Panc1 (cell line): ENCODE measurements at regions not wholly inside any gene's neighbourhood (a gene's known extent, or its start where the extent isn't known, plus 50 kb on each side); places are given as distances from the start of the nearest gene placed in this dataset.

Experiments
- ATAC-seq: fragments of 200-7000 bp; cut with Tn5 transposase; 2 replicates; pipeline ENCODE4 v1.9.1; 2020; ENCODE audit warnings: mild to moderate bottlenecking, moderate library complexity
- BruUV-seq: library from RNA; stranded (reverse); fragments of 400-500 nt; replicated peaks from 2 replicates; lab custom pipeline; 2021; lab: Mats Ljungman, UMichigan
- CTCF ChIA-PET: fragments of 300-600 bp; sonication (Branson Sonifier 250); formaldehyde crosslinking; loops from one replicate; lab custom pipeline; 2022; ENCODE audit warnings: antibody characterized with exemption; lab: Charles Lee
- POLR2A ChIA-PET: fragments of 300-600 bp; sonication (Branson Sonifier 250); formaldehyde crosslinking; loops from one replicate; lab custom pipeline; 2022; ENCODE audit warnings: antibody characterized with exemption; lab: Charles Lee
- DNase-seq: peaks from one replicate; pipeline ENCODE4 v3.0.0-alpha.2; 2010; ENCODE audit warnings: low read depth, low spot score
- H3K27ac ChIP-seq: 2 replicates; pipeline ENCODE4 v1.5.1; 2011; ENCODE audit warnings: mild to moderate bottlenecking, low read length, inconsistent platforms
- H3K27me3 ChIP-seq: fragments of 200-500 bp; sonication (Bioruptor generic); 2 replicates; pipeline ENCODE4 v1.6.0; 2014; ENCODE audit warnings: low read length, inconsistent platforms; ENCODE audit not compliant: control insufficient read depth, insufficient read depth
- H3K36me3 ChIP-seq: fragments of 200-500 bp; sonication (Bioruptor generic); 2 replicates; pipeline ENCODE4 v1.5.1; 2014; ENCODE audit warnings: inconsistent platforms, mild to moderate bottlenecking, low read length, moderate library complexity; ENCODE audit not compliant: control insufficient read depth, insufficient read depth
- H3K4me1 ChIP-seq: 2 replicates; pipeline ENCODE4 v1.5.1; 2011; ENCODE audit warnings: inconsistent platforms, mild to moderate bottlenecking, low read length, moderate library complexity; ENCODE audit not compliant: control insufficient read depth, insufficient read depth
- H3K4me3 ChIP-seq, 2 experiments: 2 replicates each; pipeline ENCODE4 v1.5.1; 2011 to 2012; ENCODE audit warnings: low read depth in 2 of 2, low read length in 2 of 2, mild to moderate bottlenecking in 2 of 2, inconsistent platforms in 1 of 2, moderate library complexity in 1 of 2
- H3K9me3 ChIP-seq: fragments of 200-500 bp; sonication (Bioruptor generic); 2 replicates; pipeline ENCODE4 v1.5.1; 2014; ENCODE audit warnings: low read depth, mild to moderate bottlenecking, inconsistent platforms, low read length, moderate library complexity; ENCODE audit not compliant: control insufficient read depth, insufficient read depth
- POLR2AphosphoS5 ChIP-seq: IDR thresholded peaks from 2 replicates; pipeline ENCODE4 v1.6.1; 2012; ENCODE audit warnings: mild to moderate bottlenecking, low read depth, low read length, moderate library complexity
- SIN3A ChIP-seq: IDR thresholded peaks from 2 replicates; pipeline ENCODE4 v1.6.1; 2012; ENCODE audit warnings: low read depth, mild to moderate bottlenecking, low read length, moderate library complexity, borderline replicate concordance; ENCODE audit not compliant: insufficient read depth
- TCF7L2 ChIP-seq: IDR thresholded peaks from 2 replicates; pipeline ENCODE4 v1.6.1; 2011; ENCODE audit warnings: mild to moderate bottlenecking, low read depth, low read length, inconsistent platforms
- in situ Hi-C: cut with HindIII; loops from 2 replicates; pipeline ENCODE4 v1.10.0; 2016; ENCODE audit warnings: low sequenced_read_pairs, low pct_unique_long_range_greater_than_20kb
- intact Hi-C: fragments of 100-400 bp; cut with micrococcal nuclease; formaldehyde crosslinking; loops from one replicate; pipeline ENCODE4 v1.10.0; 2022; ENCODE audit not compliant: unreplicated experiment
- TF ChIP-seq, protein P1 (sequence below): fragments of 450-650 bp; IDR thresholded peaks from 2 replicates; pipeline ENCODE4 v1.5.1; 2017; ENCODE audit warnings: mild to moderate bottlenecking
- TF ChIP-seq, protein P2 (sequence below), 2 experiments: IDR thresholded peaks; 2 replicates each; pipeline ENCODE4 v1.6.1; 2011 to 2012; ENCODE audit warnings: low read depth in 2 of 2, control low read depth in 1 of 2, low read length in 1 of 2, mild to moderate bottlenecking in 1 of 2, moderate library complexity in 1 of 2; ENCODE audit not compliant: insufficient read depth in 1 of 2

DNA sequence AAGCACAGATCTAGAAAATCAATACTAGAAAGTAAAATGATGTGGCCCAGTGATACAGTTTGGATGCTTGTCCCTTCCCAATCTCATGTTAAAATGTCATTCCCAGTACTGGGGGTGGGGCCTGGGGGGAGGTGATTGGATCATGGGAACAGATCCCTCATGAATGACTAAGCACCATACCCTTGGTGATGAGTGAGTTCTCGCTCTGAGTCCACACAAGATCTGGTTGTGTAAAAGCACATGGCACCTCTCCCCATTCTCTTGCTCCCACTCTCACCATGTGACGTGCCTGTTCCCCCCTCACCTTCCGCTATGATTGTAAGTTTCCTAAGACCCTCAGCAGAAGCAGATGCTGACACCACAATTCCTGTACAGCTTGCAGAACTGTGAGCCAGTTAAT, 234.2 kb upstream of the CDH6 start:
- H3K27ac ChIP-seq = no peak overlapping the region
- H3K36me3 ChIP-seq = no peaks in the 10 kb centered on the region
- DNase-seq (no peak), ATAC-seq (no peak)
- intact Hi-C loops (no loop called here), in situ Hi-C loops (no loop called here)
- POLR2A ChIA-PET = no interaction called here
- CTCF ChIA-PET = no interaction called here
- no peaks in the 10 kb centered on the region for H3K27me3 ChIP-seq
- TF ChIP-seq, protein P1, sequence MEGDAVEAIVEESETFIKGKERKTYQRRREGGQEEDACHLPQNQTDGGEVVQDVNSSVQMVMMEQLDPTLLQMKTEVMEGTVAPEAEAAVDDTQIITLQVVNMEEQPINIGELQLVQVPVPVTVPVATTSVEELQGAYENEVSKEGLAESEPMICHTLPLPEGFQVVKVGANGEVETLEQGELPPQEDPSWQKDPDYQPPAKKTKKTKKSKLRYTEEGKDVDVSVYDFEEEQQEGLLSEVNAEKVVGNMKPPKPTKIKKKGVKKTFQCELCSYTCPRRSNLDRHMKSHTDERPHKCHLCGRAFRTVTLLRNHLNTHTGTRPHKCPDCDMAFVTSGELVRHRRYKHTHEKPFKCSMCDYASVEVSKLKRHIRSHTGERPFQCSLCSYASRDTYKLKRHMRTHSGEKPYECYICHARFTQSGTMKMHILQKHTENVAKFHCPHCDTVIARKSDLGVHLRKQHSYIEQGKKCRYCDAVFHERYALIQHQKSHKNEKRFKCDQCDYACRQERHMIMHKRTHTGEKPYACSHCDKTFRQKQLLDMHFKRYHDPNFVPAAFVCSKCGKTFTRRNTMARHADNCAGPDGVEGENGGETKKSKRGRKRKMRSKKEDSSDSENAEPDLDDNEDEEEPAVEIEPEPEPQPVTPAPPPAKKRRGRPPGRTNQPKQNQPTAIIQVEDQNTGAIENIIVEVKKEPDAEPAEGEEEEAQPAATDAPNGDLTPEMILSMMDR = no peak
- no peak for TF ChIP-seq TCF7L2
- no peak for TF ChIP-seq POLR2AphosphoS5
- TF ChIP-seq, protein P2, sequence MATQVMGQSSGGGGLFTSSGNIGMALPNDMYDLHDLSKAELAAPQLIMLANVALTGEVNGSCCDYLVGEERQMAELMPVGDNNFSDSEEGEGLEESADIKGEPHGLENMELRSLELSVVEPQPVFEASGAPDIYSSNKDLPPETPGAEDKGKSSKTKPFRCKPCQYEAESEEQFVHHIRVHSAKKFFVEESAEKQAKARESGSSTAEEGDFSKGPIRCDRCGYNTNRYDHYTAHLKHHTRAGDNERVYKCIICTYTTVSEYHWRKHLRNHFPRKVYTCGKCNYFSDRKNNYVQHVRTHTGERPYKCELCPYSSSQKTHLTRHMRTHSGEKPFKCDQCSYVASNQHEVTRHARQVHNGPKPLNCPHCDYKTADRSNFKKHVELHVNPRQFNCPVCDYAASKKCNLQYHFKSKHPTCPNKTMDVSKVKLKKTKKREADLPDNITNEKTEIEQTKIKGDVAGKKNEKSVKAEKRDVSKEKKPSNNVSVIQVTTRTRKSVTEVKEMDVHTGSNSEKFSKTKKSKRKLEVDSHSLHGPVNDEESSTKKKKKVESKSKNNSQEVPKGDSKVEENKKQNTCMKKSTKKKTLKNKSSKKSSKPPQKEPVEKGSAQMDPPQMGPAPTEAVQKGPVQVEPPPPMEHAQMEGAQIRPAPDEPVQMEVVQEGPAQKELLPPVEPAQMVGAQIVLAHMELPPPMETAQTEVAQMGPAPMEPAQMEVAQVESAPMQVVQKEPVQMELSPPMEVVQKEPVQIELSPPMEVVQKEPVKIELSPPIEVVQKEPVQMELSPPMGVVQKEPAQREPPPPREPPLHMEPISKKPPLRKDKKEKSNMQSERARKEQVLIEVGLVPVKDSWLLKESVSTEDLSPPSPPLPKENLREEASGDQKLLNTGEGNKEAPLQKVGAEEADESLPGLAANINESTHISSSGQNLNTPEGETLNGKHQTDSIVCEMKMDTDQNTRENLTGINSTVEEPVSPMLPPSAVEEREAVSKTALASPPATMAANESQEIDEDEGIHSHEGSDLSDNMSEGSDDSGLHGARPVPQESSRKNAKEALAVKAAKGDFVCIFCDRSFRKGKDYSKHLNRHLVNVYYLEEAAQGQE (IDR thresholded peaks at IDR 0.05; ENCODE audit: insufficient read depth in 1 of 2, low read depth in 2 of 2, low read length in 1 of 2) = no peak
- TF ChIP-seq SIN3A = no peak
- H3K9me3 ChIP-seq = no peaks in the 10 kb centered on the region
- no peaks in the 10 kb centered on the region for H3K4me1 ChIP-seq
- no TSS peak for BruUV-seq
- no peak overlapping the region for H3K4me3 ChIP-seq

DNA sequence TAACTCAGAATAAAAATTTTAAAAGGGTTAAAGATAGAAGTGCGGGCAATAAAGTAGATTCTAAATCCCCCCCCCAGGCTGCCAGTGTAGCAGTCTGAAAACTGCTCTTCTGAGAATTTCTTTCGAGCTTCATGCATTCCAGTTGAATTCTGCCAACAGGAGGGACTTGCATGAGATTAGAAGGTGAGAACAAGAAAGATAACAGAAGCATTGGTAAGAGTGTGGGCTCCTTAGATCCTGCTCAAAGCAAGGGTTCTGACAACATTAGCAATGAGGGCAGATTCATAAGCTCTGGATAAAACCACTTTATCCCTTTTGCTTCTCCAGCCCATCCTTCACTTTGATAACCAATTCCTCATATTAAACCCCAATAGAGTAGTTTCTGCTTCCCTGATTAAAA, 235.9 kb upstream of the CDH6 start:
- ChIA-PET CTCF (interaction anchor here (0.6 kb wide), 1 partner anchor 1277 kb away, joined by 6 read pairs; no protein-coding TSS in a partner anchor), POLR2A (no interaction called here)
- Histone ChIP-seq H3K4me3 (no peak overlapping the region), H3K27ac (no peak overlapping the region), H3K36me3 (no peaks in the 10 kb centered on the region), H3K27me3 (no peaks in the 10 kb centered on the region), H3K4me1 (no peaks in the 10 kb centered on the region), H3K9me3 (no peaks in the 10 kb centered on the region)
- TF ChIP-seq POLR2AphosphoS5 (no peak), SIN3A (no peak), TCF7L2 (no peak)
- TF ChIP-seq, protein P1 = no peak
- TF ChIP-seq, protein P2 (IDR thresholded peaks at IDR 0.05; ENCODE audit: insufficient read depth in 1 of 2, low read depth in 2 of 2, low read length in 1 of 2) = no peak
- BruUV-seq = no TSS peak
- in situ Hi-C loops (no loop called here), intact Hi-C loops (no loop called here)
- ATAC-seq = no peak
- DNase-seq = no peak
